HG03139 (cell line): ENCODE measurements at regions not wholly inside any gene's neighbourhood (a gene's known extent, or its start where the extent isn't known, plus 50 kb on each side); places are given as distances from the start of the nearest gene placed in this dataset.
"Not testable (repeated sequence)": the region's sequence is repeated elsewhere in the genome, so short reads cannot be mapped to it uniquely, and the experiment has no call there.

Source experiments
- ATAC-seq: cut with Tn5 transposase; IDR thresholded peaks from one replicate; pipeline ENCODE4 v1.9.1; 2021; ENCODE audit not compliant: unreplicated experiment

- no peak for ATAC-seq
Measured at GRCh38 chr2:34519659-34520058, 920.6 kb upstream of the FAM98A start.

GRCh38 chr2:34498561-34498960, 899.5 kb upstream of the FAM98A start:
- ATAC-seq, result no peak

- ATAC-seq, result not testable (repeated sequence)
Measured at GRCh38 chr2:34494192-34494591, 895.1 kb upstream of the FAM98A start.

- no peak for ATAC-seq
Measured at GRCh38 chr2:34492561-34493455, 893.7 kb upstream of the FAM98A start.

GRCh38 chr2:34486965-34487364, 887.9 kb upstream of the FAM98A start:
- no peak for ATAC-seq

- no peak for ATAC-seq
Measured at GRCh38 chr2:34481542-34481941, 882.4 kb upstream of the FAM98A start.

GRCh38 chr2:34480366-34480765, 881.3 kb upstream of the FAM98A start:
- no peak for ATAC-seq

- no peak for ATAC-seq
Measured at GRCh38 chr2:34475156-34475555, 876.1 kb upstream of the FAM98A start.

- no peak for ATAC-seq
Measured at GRCh38 chr2:34474646-34475045, 875.5 kb upstream of the FAM98A start.

- no peak for ATAC-seq
Measured at GRCh38 chr2:34447097-34447496, 848.0 kb upstream of the FAM98A start.

- ATAC-seq, result no peak
Measured at GRCh38 chr2:34423301-34423700, 824.2 kb upstream of the FAM98A start.

GRCh38 chr2:34419856-34420255, 820.8 kb upstream of the FAM98A start:
- ATAC-seq, result no peak

GRCh38 chr2:34416856-34417255, 817.8 kb upstream of the FAM98A start:
- ATAC-seq, result no peak

- ATAC-seq, result no peak
Measured at GRCh38 chr2:34414856-34415255, 815.8 kb upstream of the FAM98A start.

GRCh38 chr2:34408100-34408499, 809.0 kb upstream of the FAM98A start:
- no peak for ATAC-seq

GRCh38 chr2:34403512-34403911, 804.4 kb upstream of the FAM98A start:
- ATAC-seq, result no peak

- no peak for ATAC-seq
Measured at GRCh38 chr2:34402376-34402775, 803.3 kb upstream of the FAM98A start.

- ATAC-seq, result no peak
Measured at GRCh38 chr2:34401186-34401585, 802.1 kb upstream of the FAM98A start.

- no peak for ATAC-seq
Measured at GRCh38 chr2:34388446-34388845, 789.3 kb upstream of the FAM98A start.

GRCh38 chr2:34387536-34387935, 788.4 kb upstream of the FAM98A start:
- ATAC-seq, result no peak

- no peak for ATAC-seq
Measured at GRCh38 chr2:34379586-34379985, 780.5 kb upstream of the FAM98A start.

- ATAC-seq, result no peak
Measured at GRCh38 chr2:34373586-34374233, 774.6 kb upstream of the FAM98A start.
